ENCODE measurements at regions not wholly inside any gene's neighbourhood (a gene's known extent, or its start where the extent isn't known, plus 50 kb on each side); places are given as distances from the start of the nearest gene placed in this dataset.

GRCh38 chr21:24896735-24897124 is 710.6 kb downstream of the MRPL39 start:
- DNase-seq (ENCODE audit: low spot score): no peak

- peak; percentile 2 for DNase-seq (ENCODE audit: low spot score)
Observed at GRCh38 chr21:24895885-24896734, 711.2 kb downstream of the MRPL39 start.

- DNase-seq (ENCODE audit: low spot score): no peak
Observed at GRCh38 chr21:24894324-24894723, 713.0 kb downstream of the MRPL39 start.

- DNase-seq (ENCODE audit: low spot score): no peak
Observed at GRCh38 chr21:24890021-24890420, 717.3 kb downstream of the MRPL39 start.

GRCh38 chr21:24881506-24881905 is 725.8 kb downstream of the MRPL39 start:
- no peak for DNase-seq (ENCODE audit: low spot score)

GRCh38 chr21:24870633-24871032 is 736.6 kb downstream of the MRPL39 start:
- no peak for DNase-seq (ENCODE audit: low spot score)

- no peak for DNase-seq (ENCODE audit: low spot score)
Observed at GRCh38 chr21:24869862-24870261, 737.4 kb downstream of the MRPL39 start.

- DNase-seq (ENCODE audit: low spot score): no peak
Observed at GRCh38 chr21:24868117-24868516, 739.2 kb downstream of the MRPL39 start.

- DNase-seq (ENCODE audit: low spot score): no peak
Observed at GRCh38 chr21:24861471-24861870, 745.8 kb downstream of the MRPL39 start.

GRCh38 chr21:24856326-24856725 is 751.0 kb downstream of the MRPL39 start:
- no peak for DNase-seq (ENCODE audit: low spot score)

- DNase-seq (ENCODE audit: low spot score): no peak
Observed at GRCh38 chr21:24852610-24853195, 754.6 kb downstream of the MRPL39 start.

- no peak for DNase-seq (ENCODE audit: low spot score)
Observed at GRCh38 chr21:24850121-24850520, 757.2 kb downstream of the MRPL39 start.

GRCh38 chr21:24844671-24845070 is 762.6 kb downstream of the MRPL39 start:
- DNase-seq (ENCODE audit: low spot score): no peak

GRCh38 chr21:24840287-24840686 is 767.0 kb downstream of the MRPL39 start:
- DNase-seq (ENCODE audit: low spot score): no peak

GRCh38 chr21:24832961-24833360 is 774.3 kb downstream of the MRPL39 start:
- DNase-seq (ENCODE audit: low spot score): no peak

GRCh38 chr21:24829397-24829796 is 777.9 kb downstream of the MRPL39 start:
- DNase-seq (ENCODE audit: low spot score): no peak

- no peak for DNase-seq (ENCODE audit: low spot score)
Observed at GRCh38 chr21:24826822-24827221, 780.5 kb downstream of the MRPL39 start.

- no peak for DNase-seq (ENCODE audit: low spot score)
Observed at GRCh38 chr21:24825348-24825747, 781.9 kb downstream of the MRPL39 start.

- no peak for DNase-seq (ENCODE audit: low spot score)
Observed at GRCh38 chr21:24824209-24824608, 783.1 kb downstream of the MRPL39 start.

- no peak for DNase-seq (ENCODE audit: low spot score)
Observed at GRCh38 chr21:24823247-24823646, 784.0 kb downstream of the MRPL39 start.

- DNase-seq (ENCODE audit: low spot score): no peak
Observed at GRCh38 chr21:24785033-24785432, 822.2 kb downstream of the MRPL39 start.

- no peak for DNase-seq (ENCODE audit: low spot score)
Observed at GRCh38 chr21:24781146-24781545, 826.1 kb downstream of the MRPL39 start.

- no peak for DNase-seq (ENCODE audit: low spot score)
Observed at GRCh38 chr21:24759348-24760075, 847.8 kb downstream of the MRPL39 start.
